Loucy (cell line): ENCODE measurements at regions not wholly inside any gene's neighbourhood (a gene's known extent, or its start where the extent isn't known, plus 50 kb on each side); places are given as distances from the start of the nearest gene placed in this dataset.

Experiments used
- H2AFZ ChIP-seq: fragments of 200-600 bp; sonication (generic); 2 replicates; pipeline ENCODE4 v1.6.0; 2016; ENCODE audit warnings: antibody characterized with exemption, mild to moderate bottlenecking, low read length, moderate library complexity
- H3F3A ChIP-seq: fragments of 200-600 bp; 2 replicates; pipeline ENCODE4 v1.6.0; 2016; ENCODE audit warnings: antibody characterized with exemption, low read depth, mild to moderate bottlenecking
- H3K27me3 ChIP-seq: fragments of 200-600 bp; sonication (generic); 2 replicates; pipeline ENCODE4 v1.6.1; 2014; ENCODE audit warnings: low read length, mild to moderate bottlenecking; ENCODE audit not compliant: insufficient read depth, poor library complexity, severe bottlenecking
- H3K36me3 ChIP-seq: fragments of 200-600 bp; sonication (generic); 2 replicates; pipeline ENCODE4 v1.6.1; 2016; ENCODE audit warnings: low read length; ENCODE audit not compliant: insufficient read depth
- H3K4me1 ChIP-seq: fragments of 200-600 bp; sonication (generic); 2 replicates; pipeline ENCODE4 v1.5.1; 2014; ENCODE audit warnings: low read length, mild to moderate bottlenecking; ENCODE audit not compliant: insufficient read depth, poor library complexity, severe bottlenecking
- H3K4me2 ChIP-seq: fragments of 200-600 bp; sonication (generic); 2 replicates; pipeline ENCODE4 v1.6.0; 2014; ENCODE audit warnings: antibody characterized with exemption, low read length, low read depth, mild to moderate bottlenecking; ENCODE audit not compliant: poor library complexity, severe bottlenecking
- H3K4me3 ChIP-seq: fragments of 200-600 bp; sonication (generic); 2 replicates; pipeline ENCODE4 v1.5.1; 2014; ENCODE audit warnings: low read length, mild to moderate bottlenecking, mixed read lengths; ENCODE audit not compliant: poor library complexity, severe bottlenecking
- H3K79me2 ChIP-seq: fragments of 200-600 bp; sonication (generic); 2 replicates; pipeline ENCODE4 v1.6.1; 2014; ENCODE audit warnings: low read length; ENCODE audit not compliant: insufficient read depth
- H3K9ac ChIP-seq: fragments of 200-600 bp; sonication (generic); 2 replicates; pipeline ENCODE4 v1.6.0; 2014; ENCODE audit warnings: mild to moderate bottlenecking, low read depth, low read length, moderate library complexity; ENCODE audit not compliant: poor library complexity, severe bottlenecking
- H3K9me2 ChIP-seq: fragments of 200-600 bp; sonication (generic); replicated peaks from 2 replicates; pipeline ENCODE4 v1.6.1; 2016; ENCODE audit warnings: low read depth, low read length, mixed read lengths
- H3K9me3 ChIP-seq: fragments of 200-600 bp; sonication (generic); 2 replicates; pipeline ENCODE4 v1.6.1; 2014; ENCODE audit warnings: mild to moderate bottlenecking, antibody characterized with exemption, low read length, low read depth; ENCODE audit not compliant: insufficient read depth
- H4K20me1 ChIP-seq: fragments of 200-600 bp; sonication (generic); 2 replicates; pipeline ENCODE4 v1.6.0; 2014; ENCODE audit warnings: antibody characterized with exemption, low read length, mild to moderate bottlenecking; ENCODE audit not compliant: insufficient read depth, poor library complexity, severe bottlenecking
- CTCF ChIP-seq: fragments of 200-600 bp; sonication (generic); conservative IDR thresholded peaks from 2 replicates; pipeline ENCODE4 v1.5.1; 2014; ENCODE audit warnings: mild to moderate bottlenecking, antibody characterized with exemption, low read length
- EZH2phosphoT487 ChIP-seq: fragments of 200-600 bp; IDR thresholded peaks from 2 replicates; pipeline ENCODE4 v1.6.1; 2018; ENCODE audit warnings: antibody characterized with exemption, mild to moderate bottlenecking, moderate library complexity, borderline replicate concordance

- H3K9ac ChIP-seq, result no peak overlapping the region
- H3K4me2 ChIP-seq, result no peak overlapping the region
- no peaks in the 10 kb centered on the region for H3K9me2 ChIP-seq
- H3K9me3 ChIP-seq, result no peaks in the 10 kb centered on the region
- no peaks in the 10 kb centered on the region for H3K36me3 ChIP-seq
- H3K4me3 ChIP-seq, result no peak overlapping the region
- no peaks in the 10 kb centered on the region for H3F3A ChIP-seq
- no peaks in the 10 kb centered on the region for H4K20me1 ChIP-seq
- H3K4me1 ChIP-seq, result no peaks in the 10 kb centered on the region
- no peak for TF ChIP-seq CTCF
- no peak for TF ChIP-seq EZH2phosphoT487
- no peak overlapping the region for H2AFZ ChIP-seq
- no peaks in the 10 kb centered on the region for H3K79me2 ChIP-seq
- H3K27me3 ChIP-seq, result no peaks in the 10 kb centered on the region
Measured at GRCh38 chrX:65203545-65203944, 227.3 kb upstream of the ZC4H2 start.

GRCh38 chrX:65196758-65197360 is 220.6 kb upstream of the ZC4H2 start:
- no peak overlapping the region for H3K4me3 ChIP-seq

GRCh38 chrX:65195621-65196020 is 219.4 kb upstream of the ZC4H2 start:
- H2AFZ ChIP-seq, result no peak overlapping the region
- no peak overlapping the region for H3K4me2 ChIP-seq

More at GRCh38 chrX:65196758-65197360, 220.6 kb upstream of the ZC4H2 start:
- no peaks in the 10 kb centered on the region for H3K9me2 ChIP-seq
- H4K20me1 ChIP-seq, result no peaks in the 10 kb centered on the region
- H3K36me3 ChIP-seq, result no peaks in the 10 kb centered on the region
- TF ChIP-seq EZH2phosphoT487, result no peak
- TF ChIP-seq CTCF, result no peak
- no peaks in the 10 kb centered on the region for H3K79me2 ChIP-seq
- H3F3A ChIP-seq, result no peaks in the 10 kb centered on the region
- H3K4me2 ChIP-seq, result no peak overlapping the region
- H3K27me3 ChIP-seq, result no peaks in the 10 kb centered on the region
- H3K9me3 ChIP-seq, result no peaks in the 10 kb centered on the region
- no peak overlapping the region for H2AFZ ChIP-seq
- no peaks in the 10 kb centered on the region for H3K4me1 ChIP-seq
- H3K9ac ChIP-seq, result no peak overlapping the region

More at GRCh38 chrX:65195621-65196020, 219.4 kb upstream of the ZC4H2 start:
- no peak overlapping the region for H3K9ac ChIP-seq
- no peak for TF ChIP-seq EZH2phosphoT487
- TF ChIP-seq CTCF, result no peak
- no peaks in the 10 kb centered on the region for H3K4me1 ChIP-seq
- H3K36me3 ChIP-seq, result no peaks in the 10 kb centered on the region
- no peak overlapping the region for H3K4me3 ChIP-seq
- H3K27me3 ChIP-seq, result no peaks in the 10 kb centered on the region
- H3K9me3 ChIP-seq, result no peaks in the 10 kb centered on the region
- no peaks in the 10 kb centered on the region for H4K20me1 ChIP-seq
- no peaks in the 10 kb centered on the region for H3K9me2 ChIP-seq
- no peaks in the 10 kb centered on the region for H3F3A ChIP-seq
- no peaks in the 10 kb centered on the region for H3K79me2 ChIP-seq
